SK-N-SH (cell line): ENCODE measurements at regions not wholly inside any gene's neighbourhood (a gene's known extent, or its start where the extent isn't known, plus 50 kb on each side); places are given as distances from the start of the nearest gene placed in this dataset.
A peak's percentile ranks its signal among the peaks of the same experiment; 100 is the strongest.

Experiments
- CTCF ChIA-PET: fragments of 300-600, 350-600 bp; formaldehyde crosslinking; extraction: SDS; loops from one replicate; lab custom pipeline; 2021; lab: Yijun Ruan, JAX
- POLR2A ChIA-PET: fragments of 350-600 bp; sonication (Branson Sonifier 250); formaldehyde crosslinking; extraction: SDS; loops from one replicate; lab custom pipeline; 2020; ENCODE audit warnings: antibody characterized with exemption, inconsistent platforms; lab: Yijun Ruan, JAX
- DNase-seq: peaks from one replicate; pipeline ENCODE4 v3.0.0; 2012
- H2AFZ ChIP-seq: fragments of 200-600 bp; sonication (generic); 2 replicates; pipeline ENCODE4 v1.8.1; 2016; ENCODE audit warnings: antibody characterized with exemption, mild to moderate bottlenecking, low read depth
- H3F3A ChIP-seq: fragments of 200-600 bp; sonication (generic); replicated peaks from 2 replicates; pipeline ENCODE3; 2016; ENCODE audit warnings: antibody characterized with exemption, mild to moderate bottlenecking; ENCODE audit not compliant: insufficient read depth
- H3K27ac ChIP-seq, 2 experiments: fragments of 200-500 bp in 1 of 2; fragments of 200-600 bp in 1 of 2; sonication (Bioruptor generic) in 1 of 2; sonication (generic), shearing (Covaris generic) in 1 of 2; 2 replicates each; pipeline versions ENCODE4 v1.5.1 to v1.6.1; 2014 to 2016; ENCODE audit warnings: low read depth in 2 of 2, inconsistent platforms in 1 of 2, low read length in 1 of 2, mild to moderate bottlenecking in 1 of 2, mixed read lengths in 1 of 2
- H3K27me3 ChIP-seq: fragments of 200-600 bp; sonication (generic), shearing (Covaris generic); 2 replicates; pipeline ENCODE4 v1.6.1; 2016; ENCODE audit warnings: mixed run types; ENCODE audit not compliant: insufficient read depth
- H3K36me3 ChIP-seq, 2 experiments: fragments of 200-500 bp in 1 of 2; fragments of 200-600 bp in 1 of 2; sonication (Bioruptor generic) in 1 of 2; sonication (generic) in 1 of 2; replicated peaks in 1 of 2; 2 replicates each; pipeline versions ENCODE3 to v1.5.1; 2014 to 2016; ENCODE audit warnings: low read length in 1 of 2, mild to moderate bottlenecking in 1 of 2; ENCODE audit not compliant: insufficient read depth in 2 of 2, control insufficient read depth in 1 of 2
- H3K4me1 ChIP-seq, 2 experiments: fragments of 200-500 bp in 1 of 2; fragments of 200-600 bp in 1 of 2; sonication (Bioruptor generic) in 1 of 2; sonication (generic), shearing (Covaris generic) in 1 of 2; 2 replicates each; pipeline versions ENCODE4 v1.5.1 to v1.6.1; 2014 to 2016; ENCODE audit warnings: low read depth in 1 of 2, low read length in 1 of 2, mixed run types in 1 of 2; ENCODE audit not compliant: insufficient read depth in 2 of 2, control insufficient read depth in 1 of 2
- H3K4me2 ChIP-seq: fragments of 200-600 bp; sonication (generic), shearing (Covaris generic); 2 replicates; pipeline ENCODE4 v1.6.1; 2017; ENCODE audit warnings: mixed run types
- H3K4me3 ChIP-seq, 2 experiments: fragments of 200-500 bp in 1 of 2; fragments of 200-600 bp in 1 of 2; sonication (Bioruptor generic) in 1 of 2; sonication (generic), shearing (Covaris generic) in 1 of 2; 2 replicates each; pipeline versions ENCODE4 v1.5.1 to v1.8.1; 2014 to 2016; ENCODE audit warnings: low read depth in 2 of 2, inconsistent platforms in 1 of 2, low read length in 1 of 2, mild to moderate bottlenecking in 1 of 2, mixed read lengths in 1 of 2, moderate library complexity in 1 of 2
- H3K79me2 ChIP-seq: fragments of 200-600 bp; sonication (generic); 2 replicates; pipeline ENCODE4 v1.8.1; 2017; ENCODE audit warnings: mild to moderate bottlenecking; ENCODE audit not compliant: insufficient read depth
- H3K9ac ChIP-seq: fragments of 200-600 bp; sonication (generic); 2 replicates; pipeline ENCODE4 v1.6.1; 2017; ENCODE audit warnings: mixed run types
- H3K9me2 ChIP-seq: fragments of 200-600 bp; sonication (generic); 2 replicates; pipeline ENCODE4 v1.6.1; 2017; ENCODE audit warnings: mixed run types
- H3K9me3 ChIP-seq: fragments of 200-600 bp; sonication (generic); 2 replicates; pipeline ENCODE4 v1.6.1; 2017; ENCODE audit warnings: mixed run types, mild to moderate bottlenecking, moderate library complexity
- H4K20me1 ChIP-seq: fragments of 200-600 bp; sonication (generic); 2 replicates; pipeline ENCODE4 v1.6.1; 2017; ENCODE audit warnings: mild to moderate bottlenecking, mixed run types; ENCODE audit not compliant: insufficient read depth
- EZH2phosphoT487 ChIP-seq: fragments of 200-600 bp; sonication (generic); IDR thresholded peaks from 2 replicates; pipeline ENCODE4 v1.6.1; 2017; ENCODE audit warnings: low read depth, mixed run types, mild to moderate bottlenecking, antibody characterized with exemption, moderate library complexity, borderline replicate concordance
- IRF3 ChIP-seq: fragments of 150-350 bp; IDR thresholded peaks from 2 replicates; pipeline ENCODE4 v1.6.1; 2016; ENCODE audit warnings: mild to moderate bottlenecking, low read depth, low read length
- MAX ChIP-seq: IDR thresholded peaks from 2 replicates; pipeline ENCODE4 v1.4.0; 2012; ENCODE audit warnings: low read depth
- MEF2A ChIP-seq: IDR thresholded peaks from 2 replicates; pipeline ENCODE4 v1.4.0; 2012; ENCODE audit warnings: low read depth, borderline replicate concordance
- RXRA ChIP-seq: IDR thresholded peaks from 2 replicates; pipeline ENCODE4 v1.4.0; 2012; ENCODE audit warnings: low read depth, mild to moderate bottlenecking, borderline replicate concordance
- SMC3 ChIP-seq: IDR thresholded peaks from 2 replicates; pipeline ENCODE4 v1.6.1; 2012; ENCODE audit warnings: low read depth, low read length, improper control_type of control experiment
- TAF1 ChIP-seq: IDR thresholded peaks from 2 replicates; pipeline ENCODE4 v1.6.1; 2012; ENCODE audit warnings: low read depth, mild to moderate bottlenecking, low read length, moderate library complexity, borderline replicate concordance
- TEAD4 ChIP-seq: IDR thresholded peaks from 2 replicates; pipeline ENCODE4 v1.4.0; 2012; ENCODE audit warnings: mild to moderate bottlenecking, borderline replicate concordance; ENCODE audit not compliant: insufficient read depth
- USF2 ChIP-seq: fragments of 150-350 bp; IDR thresholded peaks from 2 replicates; pipeline ENCODE4 v1.6.1; 2017; ENCODE audit warnings: antibody characterized with exemption, low read length, low read depth, borderline replicate concordance
- ZBTB33 ChIP-seq: IDR thresholded peaks from 2 replicates; pipeline ENCODE4 v1.4.0; 2012; ENCODE audit warnings: low read depth, borderline replicate concordance

GRCh38 chr5:72000707-72001106 is 106.6 kb upstream of the MAP1B start (continued):
- TF ChIP-seq IRF3 (no peak), RXRA (no peak)
- TF ChIP-seq, all 33 proteins: peak for 0

GRCh38 chr5:72005671-72006070 is 101.6 kb upstream of the MAP1B start:
- no peak overlapping the region for H3K9ac ChIP-seq
- H3K36me3 ChIP-seq: no peaks in the 10 kb centered on the region
- no peaks in the 10 kb centered on the region for H3K27me3 ChIP-seq
- no peaks in the 10 kb centered on the region for H4K20me1 ChIP-seq
- H3K27ac ChIP-seq: peak overlapping the region in 1 of 2 experiments; percentile 96; a peak in 2 of 4 replicates
- CTCF ChIA-PET: interaction anchor here (0.6 kb wide), 1 partner anchor 9 kb away, joined by 3 read pairs; no protein-coding TSS in a partner anchor
- H3K4me3 ChIP-seq: no peak overlapping the region
- H3K4me2 ChIP-seq: no peak overlapping the region
- H3K79me2 ChIP-seq: no peaks in the 10 kb centered on the region
- no peaks in the 10 kb centered on the region for H3F3A ChIP-seq
- no peaks in the 10 kb centered on the region for H3K9me3 ChIP-seq
- TF ChIP-seq IRF3 (no peak), ZBTB33 (no peak), RXRA (no peak), USF2 (no peak), EZH2phosphoT487 (no peak), SMC3 (no peak), TAF1 (no peak), MEF2A (no peak), MAX (no peak), TEAD4 (no peak)
- TF ChIP-seq, all 33 proteins: peak for 0
- no peak for DNase-seq
- Histone ChIP-seq H2AFZ (peak overlapping the region; percentile 67; the same call in 1 of the 2 replicates), H3K9me2 (no peaks in the 10 kb centered on the region), H3K4me1 (peaks cover 0 to 15% of the 10 kb centered on the region in 2 experiments; a peak in 2 of 4 replicates)
- POLR2A ChIA-PET: no interaction called here
